ENCODE measurements at regions not wholly inside any gene's neighbourhood (a gene's known extent, or its start where the extent isn't known, plus 50 kb on each side); places are given as distances from the start of the nearest gene placed in this dataset.
A peak's percentile ranks its signal among the peaks of the same experiment; 100 is the strongest.

DNA sequence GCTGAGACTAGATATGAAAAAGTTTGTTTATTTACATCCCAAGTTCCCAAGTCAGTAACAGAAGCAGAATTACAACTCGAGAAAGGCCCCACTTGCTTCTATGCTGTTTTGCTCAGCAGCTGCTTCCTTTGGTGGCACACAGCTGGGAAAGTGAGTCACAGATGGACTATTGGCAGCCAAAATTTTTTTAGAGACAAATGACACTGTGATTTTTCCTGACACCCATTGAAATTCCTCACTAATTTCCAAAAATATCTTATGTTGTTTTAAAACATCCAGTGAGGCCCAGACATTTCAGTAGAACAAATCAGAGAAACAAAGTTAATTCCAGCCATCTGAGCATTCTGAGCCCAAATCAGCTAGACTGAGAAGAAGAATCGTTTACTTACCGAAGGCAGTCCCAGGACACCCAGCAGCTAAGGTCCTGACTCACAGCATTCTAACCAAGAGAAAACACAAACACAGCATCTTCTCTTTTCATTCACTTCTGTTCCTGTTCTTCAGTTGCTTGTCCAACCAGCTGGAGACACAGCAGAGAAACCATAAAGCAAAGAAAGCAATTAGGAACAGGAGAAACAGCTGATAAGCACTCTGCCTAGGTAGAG lies 188.3 kb downstream of the DAD1 start:
- intact Hi-C loops (cut with DNase I): loop anchor here (2.0 kb wide), 1 partner anchor 26 kb away; no protein-coding TSS in a partner anchor
- Histone ChIP-seq H3K4me1 (peaks cover 0 to 3% of the 10 kb centered on the region in 2 donors), H3K9me3 (no peaks in the 10 kb centered on the region), H3K4me3 (no peak overlapping the region), H3K27me3 (no peaks in the 10 kb centered on the region), H3K36me3 (no peaks in the 10 kb centered on the region), H3K27ac (peak overlapping the region; percentile 27 to 66)
- DNase-seq (ENCODE audit: low spot score in 2 of 2): no peak
- TF ChIP-seq, protein P1, sequence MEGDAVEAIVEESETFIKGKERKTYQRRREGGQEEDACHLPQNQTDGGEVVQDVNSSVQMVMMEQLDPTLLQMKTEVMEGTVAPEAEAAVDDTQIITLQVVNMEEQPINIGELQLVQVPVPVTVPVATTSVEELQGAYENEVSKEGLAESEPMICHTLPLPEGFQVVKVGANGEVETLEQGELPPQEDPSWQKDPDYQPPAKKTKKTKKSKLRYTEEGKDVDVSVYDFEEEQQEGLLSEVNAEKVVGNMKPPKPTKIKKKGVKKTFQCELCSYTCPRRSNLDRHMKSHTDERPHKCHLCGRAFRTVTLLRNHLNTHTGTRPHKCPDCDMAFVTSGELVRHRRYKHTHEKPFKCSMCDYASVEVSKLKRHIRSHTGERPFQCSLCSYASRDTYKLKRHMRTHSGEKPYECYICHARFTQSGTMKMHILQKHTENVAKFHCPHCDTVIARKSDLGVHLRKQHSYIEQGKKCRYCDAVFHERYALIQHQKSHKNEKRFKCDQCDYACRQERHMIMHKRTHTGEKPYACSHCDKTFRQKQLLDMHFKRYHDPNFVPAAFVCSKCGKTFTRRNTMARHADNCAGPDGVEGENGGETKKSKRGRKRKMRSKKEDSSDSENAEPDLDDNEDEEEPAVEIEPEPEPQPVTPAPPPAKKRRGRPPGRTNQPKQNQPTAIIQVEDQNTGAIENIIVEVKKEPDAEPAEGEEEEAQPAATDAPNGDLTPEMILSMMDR (IDR thresholded peaks at IDR 0.05): no peak

DNA sequence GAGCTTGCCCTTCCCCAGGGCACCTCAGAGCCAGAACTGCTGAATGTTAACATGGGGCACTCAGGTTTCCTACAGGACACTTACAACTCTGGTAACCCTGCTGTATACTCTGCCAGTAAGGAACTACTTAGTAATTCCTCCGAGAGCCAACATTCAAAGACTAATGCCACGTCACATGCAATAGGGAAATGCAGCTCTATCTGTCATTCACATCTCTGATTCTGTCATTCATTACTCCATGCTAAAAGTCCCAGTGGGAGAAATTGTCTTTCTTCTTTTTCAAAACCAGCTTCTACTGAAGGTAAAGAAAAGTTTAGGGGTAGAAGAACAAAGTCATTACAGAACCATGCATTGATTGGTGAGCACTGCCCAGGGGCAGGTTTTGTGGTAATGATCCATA lies 189.2 kb downstream of the DAD1 start:
- no peaks in the 10 kb centered on the region for H3K27me3 ChIP-seq
- intact Hi-C loops (cut with DNase I): loop anchor here (2.0 kb wide), 1 partner anchor 27 kb away; no protein-coding TSS in a partner anchor
- peaks cover 0 to 3% of the 10 kb centered on the region in 2 donors for H3K4me1 ChIP-seq
- no peaks in the 10 kb centered on the region for H3K36me3 ChIP-seq
- DNase-seq (ENCODE audit: low spot score in 2 of 2): no peak
- TF ChIP-seq, protein P1 (IDR thresholded peaks at IDR 0.05): no peak
- peak overlapping the region; percentile 27 to 36 for H3K27ac ChIP-seq
- no peak overlapping the region for H3K4me3 ChIP-seq
- no peaks in the 10 kb centered on the region for H3K9me3 ChIP-seq

DNA sequence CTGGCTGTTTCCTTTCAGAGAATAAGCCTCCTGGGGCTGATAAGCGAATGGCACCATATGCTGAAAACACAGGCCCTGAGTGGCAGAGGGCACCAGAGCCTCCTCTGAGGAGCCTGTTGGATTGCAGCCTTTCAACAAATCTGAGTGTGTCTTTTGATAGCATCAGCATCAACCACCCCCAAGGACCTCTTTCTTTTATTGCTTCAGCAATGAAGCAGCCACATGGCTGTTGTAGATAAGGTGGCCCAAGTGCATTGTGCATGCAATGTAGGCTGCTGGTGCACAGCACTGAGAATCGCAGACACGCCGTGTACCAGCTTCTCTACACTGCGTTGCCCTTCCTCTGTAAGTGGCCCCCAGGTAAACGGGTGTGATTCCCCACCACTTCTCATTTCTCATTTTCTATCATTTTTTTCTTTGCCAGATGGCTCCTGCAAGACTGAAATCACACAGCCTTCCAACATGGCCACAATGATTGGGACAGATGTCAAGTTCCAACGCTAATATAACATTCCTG lies 191.7 kb downstream of the DAD1 start:
- TF ChIP-seq, protein P1 (IDR thresholded peaks at IDR 0.05): no peak
- DNase-seq (ENCODE audit: low spot score in 2 of 2): no peak
- Histone ChIP-seq H3K36me3 (no peaks in the 10 kb centered on the region), H3K4me1 (peaks cover 0 to 3% of the 10 kb centered on the region in 2 donors), H3K9me3 (no peaks in the 10 kb centered on the region), H3K27ac (no peak overlapping the region), H3K27me3 (no peaks in the 10 kb centered on the region), H3K4me3 (no peak overlapping the region)
- intact Hi-C loops (cut with DNase I): no loop called here

DNA sequence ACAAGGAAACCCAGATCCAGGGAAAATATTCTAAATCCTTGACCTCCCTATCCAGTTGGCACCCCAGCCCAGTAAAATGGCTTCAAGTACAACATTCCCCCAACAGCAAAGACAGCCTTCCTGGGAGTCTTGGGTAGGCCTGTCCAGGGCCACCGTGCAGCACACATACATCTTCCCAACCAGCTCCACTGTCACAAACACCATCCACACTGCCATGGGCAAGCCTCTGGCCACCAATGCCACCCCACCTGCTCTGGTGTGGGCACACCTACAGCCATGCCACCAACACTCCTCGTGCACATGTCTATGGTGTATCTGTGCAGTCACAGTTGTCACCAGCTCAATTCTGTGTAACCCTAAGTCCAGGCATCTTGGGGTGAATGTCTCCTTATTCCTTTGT lies 193.2 kb downstream of the DAD1 start:
- no peaks in the 10 kb centered on the region for H3K27me3 ChIP-seq
- H3K4me1 ChIP-seq: peaks cover 0 to 3% of the 10 kb centered on the region in 2 donors
- no peaks in the 10 kb centered on the region for H3K9me3 ChIP-seq
- DNase-seq (ENCODE audit: low spot score in 2 of 2): no peak
- no peaks in the 10 kb centered on the region for H3K36me3 ChIP-seq
- H3K4me3 ChIP-seq: no peak overlapping the region
- no peak overlapping the region for H3K27ac ChIP-seq
- TF ChIP-seq, protein P1 (IDR thresholded peaks at IDR 0.05): no peak
- intact Hi-C loops (cut with DNase I): no loop called here

DNA sequence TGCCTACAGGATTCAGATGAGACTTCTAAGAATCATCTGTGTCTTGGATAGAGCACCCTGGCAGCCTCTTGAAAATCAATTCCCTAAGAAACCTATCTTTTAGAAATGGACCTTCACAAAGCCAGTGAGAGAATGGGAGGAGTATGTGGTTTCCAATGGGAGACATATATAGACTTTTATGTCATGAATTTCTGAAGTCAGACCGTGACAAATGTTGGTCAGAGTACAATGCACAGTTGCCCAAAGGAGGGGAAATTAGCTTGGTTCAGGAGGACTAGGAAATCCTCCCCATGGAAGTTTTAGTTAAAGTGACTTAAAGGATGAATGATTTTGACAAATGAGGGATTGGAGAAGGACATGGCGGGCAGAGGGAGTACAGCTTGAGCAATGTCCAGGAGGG lies 194.4 kb downstream of the DAD1 start:
- H3K4me3 ChIP-seq: no peak overlapping the region
- no peak for DNase-seq (ENCODE audit: low spot score in 2 of 2)
- H3K9me3 ChIP-seq: no peaks in the 10 kb centered on the region
- no peak overlapping the region for H3K27ac ChIP-seq
- TF ChIP-seq, protein P1 (IDR thresholded peaks at IDR 0.05): no peak
- intact Hi-C loops (cut with DNase I): no loop called here
- no peaks in the 10 kb centered on the region for H3K27me3 ChIP-seq
- H3K4me1 ChIP-seq: no peaks in the 10 kb centered on the region
- no peaks in the 10 kb centered on the region for H3K36me3 ChIP-seq

Measured in ascending aorta (tissue), 2 donors.